ENCODE measurements at regions not wholly inside any gene's neighbourhood (a gene's known extent, or its start where the extent isn't known, plus 50 kb on each side); places are given as distances from the start of the nearest gene placed in this dataset.

DNA sequence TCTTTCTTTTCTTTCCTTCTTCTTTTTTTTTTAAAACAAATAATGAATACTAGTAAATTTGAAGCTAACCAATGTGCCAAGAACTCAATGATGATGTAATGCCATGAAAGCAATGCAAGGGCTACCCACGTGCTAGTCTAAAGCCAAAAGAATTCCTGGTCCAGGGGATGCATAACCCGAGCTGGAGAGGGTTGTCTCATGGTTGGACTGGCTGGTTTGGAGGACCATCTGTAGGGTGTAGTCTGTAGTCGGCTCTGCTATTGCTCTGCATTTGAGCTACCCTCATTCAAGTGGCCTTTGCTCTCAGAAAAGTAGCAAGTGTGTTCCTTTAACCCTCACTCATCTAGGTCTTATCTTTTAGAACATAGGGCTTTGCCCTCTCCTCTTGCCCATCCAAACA, 469.6 kb upstream of the CELF4 start:
- TF ChIP-seq, protein P1, sequence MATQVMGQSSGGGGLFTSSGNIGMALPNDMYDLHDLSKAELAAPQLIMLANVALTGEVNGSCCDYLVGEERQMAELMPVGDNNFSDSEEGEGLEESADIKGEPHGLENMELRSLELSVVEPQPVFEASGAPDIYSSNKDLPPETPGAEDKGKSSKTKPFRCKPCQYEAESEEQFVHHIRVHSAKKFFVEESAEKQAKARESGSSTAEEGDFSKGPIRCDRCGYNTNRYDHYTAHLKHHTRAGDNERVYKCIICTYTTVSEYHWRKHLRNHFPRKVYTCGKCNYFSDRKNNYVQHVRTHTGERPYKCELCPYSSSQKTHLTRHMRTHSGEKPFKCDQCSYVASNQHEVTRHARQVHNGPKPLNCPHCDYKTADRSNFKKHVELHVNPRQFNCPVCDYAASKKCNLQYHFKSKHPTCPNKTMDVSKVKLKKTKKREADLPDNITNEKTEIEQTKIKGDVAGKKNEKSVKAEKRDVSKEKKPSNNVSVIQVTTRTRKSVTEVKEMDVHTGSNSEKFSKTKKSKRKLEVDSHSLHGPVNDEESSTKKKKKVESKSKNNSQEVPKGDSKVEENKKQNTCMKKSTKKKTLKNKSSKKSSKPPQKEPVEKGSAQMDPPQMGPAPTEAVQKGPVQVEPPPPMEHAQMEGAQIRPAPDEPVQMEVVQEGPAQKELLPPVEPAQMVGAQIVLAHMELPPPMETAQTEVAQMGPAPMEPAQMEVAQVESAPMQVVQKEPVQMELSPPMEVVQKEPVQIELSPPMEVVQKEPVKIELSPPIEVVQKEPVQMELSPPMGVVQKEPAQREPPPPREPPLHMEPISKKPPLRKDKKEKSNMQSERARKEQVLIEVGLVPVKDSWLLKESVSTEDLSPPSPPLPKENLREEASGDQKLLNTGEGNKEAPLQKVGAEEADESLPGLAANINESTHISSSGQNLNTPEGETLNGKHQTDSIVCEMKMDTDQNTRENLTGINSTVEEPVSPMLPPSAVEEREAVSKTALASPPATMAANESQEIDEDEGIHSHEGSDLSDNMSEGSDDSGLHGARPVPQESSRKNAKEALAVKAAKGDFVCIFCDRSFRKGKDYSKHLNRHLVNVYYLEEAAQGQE (IDR thresholded peaks at IDR 0.05; ENCODE audit: insufficient read depth in 1 of 2, low read depth in 2 of 2, low read length in 2 of 2), result no peak
- TF ChIP-seq TAF1 (IDR thresholded peaks at IDR 0.05; ENCODE audit: borderline replicate concordance, insufficient read depth, low read length) (no peak), POLR2AphosphoS5 (IDR thresholded peaks at IDR 0.05; ENCODE audit: low read depth, low read length) (no peak)

All from PFSK-1 (cell line).